ENCODE measurements at regions not wholly inside any gene's neighbourhood (a gene's known extent, or its start where the extent isn't known, plus 50 kb on each side); places are given as distances from the start of the nearest gene placed in this dataset.

DNA sequence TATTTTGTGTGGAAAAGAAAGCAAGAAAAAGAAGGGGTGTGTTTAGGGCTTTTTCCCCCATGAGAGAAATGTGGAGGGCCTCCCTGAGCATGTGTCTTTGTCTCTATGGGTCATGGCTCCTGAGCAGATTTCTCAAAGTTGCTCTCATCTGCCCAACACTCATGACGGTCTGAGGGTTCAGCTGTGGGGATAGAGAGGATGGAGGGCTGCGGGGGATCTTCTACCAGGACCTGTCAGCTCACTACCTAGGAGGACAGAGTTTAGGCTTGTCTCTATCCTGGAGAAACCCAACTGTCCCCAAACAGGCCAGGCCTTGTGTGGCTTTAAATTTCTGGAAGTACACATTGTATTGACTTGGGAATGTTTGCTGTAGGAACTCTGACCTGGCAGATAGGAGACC is 342.2 kb downstream of the MYCN start:
- Histone ChIP-seq H2AFZ (ENCODE audit: low read depth, low read length) (no peak overlapping the region), H3K27me3 (ENCODE audit: insufficient read depth, low read length) (no peaks in the 10 kb centered on the region), H3K9me3 (ENCODE audit: low read length) (no peaks in the 10 kb centered on the region), H3K4me3 (ENCODE audit: low read length) (no peak overlapping the region), H3K36me3 (ENCODE audit: insufficient read depth, low read length) (no peaks in the 10 kb centered on the region), H3K4me1 (ENCODE audit: insufficient read depth, low read length) (peaks cover 7% of the 10 kb centered on the region)

- Histone ChIP-seq H3K27me3 (ENCODE audit: insufficient read depth, low read length) (no peaks in the 10 kb centered on the region), H3K9me3 (ENCODE audit: low read length) (no peaks in the 10 kb centered on the region), H3K4me1 (ENCODE audit: insufficient read depth, low read length) (peaks cover 12% of the 10 kb centered on the region), H2AFZ (ENCODE audit: low read depth, low read length) (no peak overlapping the region), H3K4me3 (ENCODE audit: low read length) (no peak overlapping the region), H3K36me3 (ENCODE audit: insufficient read depth, low read length) (no peaks in the 10 kb centered on the region)
These were observed 341.3 kb downstream of the MYCN start for GRCh38 chr2:16281451-16282335.

DNA sequence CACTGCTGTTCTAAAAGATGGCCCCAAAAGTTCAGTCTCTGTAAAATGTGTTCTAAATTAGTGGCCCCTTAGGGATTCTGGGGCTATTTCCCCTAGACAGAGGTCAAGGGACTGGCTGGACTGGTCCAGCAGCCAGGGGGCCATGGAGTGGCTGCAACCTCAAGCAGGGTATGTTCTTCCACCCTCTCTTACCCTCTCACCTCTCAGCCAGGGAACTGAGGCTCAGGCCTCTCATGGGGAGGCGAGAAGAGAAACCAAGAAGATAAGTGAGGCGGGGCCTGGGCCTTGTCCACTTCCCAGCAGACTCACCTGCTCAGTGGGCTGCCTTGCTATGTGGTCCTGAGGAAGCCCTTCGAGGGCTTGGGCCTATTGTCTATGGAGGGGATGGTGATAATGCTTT is 339.7 kb downstream of the MYCN start:
- H3K36me3 ChIP-seq (ENCODE audit: insufficient read depth, low read length): no peaks in the 10 kb centered on the region
- no peak overlapping the region for H2AFZ ChIP-seq (ENCODE audit: low read depth, low read length)
- peaks cover 12% of the 10 kb centered on the region for H3K4me1 ChIP-seq (ENCODE audit: insufficient read depth, low read length)
- no peaks in the 10 kb centered on the region for H3K27me3 ChIP-seq (ENCODE audit: insufficient read depth, low read length)
- no peak overlapping the region for H3K4me3 ChIP-seq (ENCODE audit: low read length)
- H3K9me3 ChIP-seq (ENCODE audit: low read length): no peaks in the 10 kb centered on the region

DNA sequence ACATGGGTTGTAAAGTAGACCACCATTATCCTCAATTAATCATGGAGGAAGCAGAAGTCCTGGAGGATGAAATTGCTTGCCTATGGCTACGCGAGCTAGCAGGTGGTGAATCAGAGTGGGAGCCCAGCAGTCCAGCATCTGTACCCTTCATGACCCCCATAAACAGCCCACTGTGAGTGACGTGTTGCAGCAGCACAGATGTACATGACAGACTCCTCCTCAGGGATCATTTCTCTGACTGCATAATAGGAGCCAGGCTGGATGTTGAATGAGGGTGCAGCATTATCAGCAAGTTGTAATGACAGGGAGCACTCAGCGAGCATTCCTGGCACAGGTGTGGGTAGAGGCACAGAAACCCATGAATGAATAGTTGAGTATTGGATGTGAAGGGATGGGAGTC is 339.3 kb downstream of the MYCN start:
- Histone ChIP-seq H2AFZ (ENCODE audit: low read depth, low read length) (no peak overlapping the region), H3K36me3 (ENCODE audit: insufficient read depth, low read length) (no peaks in the 10 kb centered on the region), H3K4me3 (ENCODE audit: low read length) (no peak overlapping the region), H3K27me3 (ENCODE audit: insufficient read depth, low read length) (no peaks in the 10 kb centered on the region), H3K9me3 (ENCODE audit: low read length) (no peaks in the 10 kb centered on the region), H3K4me1 (ENCODE audit: insufficient read depth, low read length) (peaks cover 12% of the 10 kb centered on the region)

- Histone ChIP-seq H3K27me3 (ENCODE audit: insufficient read depth, low read length) (no peaks in the 10 kb centered on the region), H2AFZ (ENCODE audit: low read depth, low read length) (no peak overlapping the region), H3K9me3 (ENCODE audit: low read length) (no peaks in the 10 kb centered on the region), H3K4me1 (ENCODE audit: insufficient read depth, low read length) (peaks cover 12% of the 10 kb centered on the region), H3K36me3 (ENCODE audit: insufficient read depth, low read length) (no peaks in the 10 kb centered on the region), H3K4me3 (ENCODE audit: low read length) (no peak overlapping the region)
These were observed 338.8 kb downstream of the MYCN start for GRCh38 chr2:16279201-16279570.

DNA sequence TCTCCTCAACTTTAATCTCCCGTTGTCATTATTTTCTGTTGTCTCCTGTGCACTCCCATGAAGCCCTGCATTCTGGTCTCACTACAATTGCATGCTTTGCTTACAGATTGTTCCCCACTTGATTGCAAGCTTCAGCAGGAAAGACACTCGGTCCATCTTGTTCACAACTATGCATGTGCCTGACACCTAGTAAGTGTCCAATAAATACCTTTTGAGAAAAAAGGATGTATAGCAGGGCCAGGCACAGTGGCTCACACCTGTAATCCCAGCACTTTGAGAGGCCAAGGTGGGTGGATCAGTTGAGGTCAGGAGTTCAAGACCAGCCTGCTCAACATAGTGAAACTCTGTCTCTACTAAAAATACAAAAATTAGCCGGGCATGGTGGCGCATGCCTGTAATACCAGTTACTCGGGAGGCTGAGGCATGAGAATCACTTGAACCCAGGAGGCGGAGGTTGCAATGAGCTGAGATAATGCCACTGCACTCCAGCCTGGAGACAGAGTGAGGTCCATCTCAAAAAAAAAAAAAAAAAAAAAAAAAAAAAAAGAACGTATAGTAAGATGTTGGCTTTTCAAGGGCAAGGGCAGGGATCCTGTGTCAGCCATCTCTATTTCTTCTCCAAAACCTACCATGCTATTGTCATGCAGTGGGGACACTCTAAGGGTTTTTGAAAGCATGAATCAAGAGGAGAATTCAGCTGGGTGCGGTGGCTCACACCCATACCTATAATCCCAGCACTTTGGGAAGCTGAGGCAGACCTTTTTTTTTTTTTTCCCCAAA is 338.3 kb downstream of the MYCN start:
- Histone ChIP-seq H3K36me3 (ENCODE audit: insufficient read depth, low read length) (no peaks in the 10 kb centered on the region), H3K27me3 (ENCODE audit: insufficient read depth, low read length) (no peaks in the 10 kb centered on the region), H3K9me3 (ENCODE audit: low read length) (no peaks in the 10 kb centered on the region), H2AFZ (ENCODE audit: low read depth, low read length) (no peak overlapping the region), H3K4me3 (ENCODE audit: low read length) (no peak overlapping the region), H3K4me1 (ENCODE audit: insufficient read depth, low read length) (peaks cover 12% of the 10 kb centered on the region)

DNA sequence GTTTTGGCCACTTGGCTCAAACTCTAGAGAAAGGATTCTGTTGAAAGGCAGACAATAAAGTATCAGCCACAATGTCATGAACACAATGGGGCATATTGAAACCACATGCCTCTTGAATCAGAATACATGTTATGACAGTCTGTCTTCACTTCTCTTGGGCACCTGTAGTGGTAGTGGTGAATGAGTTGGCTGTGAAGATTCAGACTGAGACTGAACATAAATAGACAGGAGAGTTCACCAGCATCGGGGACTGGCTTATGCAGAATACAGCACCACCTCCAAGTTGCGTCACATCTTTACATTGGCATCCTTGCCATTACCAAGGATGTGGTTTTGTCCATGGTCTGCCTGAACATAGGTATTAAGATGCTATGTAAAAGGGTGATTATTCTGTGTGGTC is 336.8 kb downstream of the MYCN start:
- Histone ChIP-seq H3K4me1 (ENCODE audit: insufficient read depth, low read length) (peaks cover 7% of the 10 kb centered on the region), H3K4me3 (ENCODE audit: low read length) (no peak overlapping the region), H3K9me3 (ENCODE audit: low read length) (no peaks in the 10 kb centered on the region), H2AFZ (ENCODE audit: low read depth, low read length) (no peak overlapping the region), H3K27me3 (ENCODE audit: insufficient read depth, low read length) (no peaks in the 10 kb centered on the region), H3K36me3 (ENCODE audit: insufficient read depth, low read length) (no peaks in the 10 kb centered on the region)

DNA sequence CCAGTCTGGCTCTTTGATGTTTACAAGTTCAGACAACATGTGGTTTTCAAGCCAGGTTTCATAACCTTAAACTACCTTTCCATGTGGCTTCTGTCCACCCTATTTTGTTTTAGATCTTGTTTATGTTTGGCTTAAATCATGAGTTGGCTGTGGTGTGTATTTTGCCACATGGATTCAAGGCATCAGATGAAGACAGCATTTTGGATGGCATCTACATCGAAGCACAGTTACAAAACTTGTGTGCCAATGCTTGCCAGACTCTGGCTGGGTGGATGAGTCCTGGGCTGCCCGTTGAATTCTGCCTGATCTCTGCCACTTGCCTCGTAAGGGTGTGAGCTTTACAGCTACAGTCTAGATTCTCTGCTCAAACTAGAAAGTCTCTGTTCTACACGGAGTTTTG is 335.3 kb downstream of the MYCN start:
- H3K4me1 ChIP-seq (ENCODE audit: insufficient read depth, low read length): peaks cover 5% of the 10 kb centered on the region
- no peaks in the 10 kb centered on the region for H3K36me3 ChIP-seq (ENCODE audit: insufficient read depth, low read length)
- H2AFZ ChIP-seq (ENCODE audit: low read depth, low read length): no peak overlapping the region
- H3K4me3 ChIP-seq (ENCODE audit: low read length): no peak overlapping the region
- no peaks in the 10 kb centered on the region for H3K9me3 ChIP-seq (ENCODE audit: low read length)
- no peaks in the 10 kb centered on the region for H3K27me3 ChIP-seq (ENCODE audit: insufficient read depth, low read length)

DNA sequence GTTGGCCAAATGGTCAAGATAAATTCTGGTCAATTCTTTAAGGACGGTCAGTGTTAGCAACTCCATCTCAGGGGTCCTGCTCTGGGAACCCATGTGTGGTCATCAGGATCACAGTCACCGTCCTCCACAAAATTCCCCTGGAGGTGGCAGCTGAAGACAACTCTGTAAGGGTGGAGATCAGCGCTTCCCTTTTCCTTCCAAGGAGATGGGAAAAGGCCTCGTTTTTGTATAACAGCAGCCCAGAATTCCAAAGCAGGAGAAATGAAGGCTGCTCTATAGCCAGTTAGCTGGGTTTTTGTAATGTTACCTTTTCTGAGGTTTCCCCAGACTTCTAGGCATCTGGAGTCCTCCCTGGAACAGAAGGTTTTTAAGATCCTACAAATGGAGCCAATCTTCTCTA is 334.8 kb downstream of the MYCN start:
- H3K4me1 ChIP-seq (ENCODE audit: insufficient read depth, low read length): peaks cover 5% of the 10 kb centered on the region
- no peak overlapping the region for H2AFZ ChIP-seq (ENCODE audit: low read depth, low read length)
- no peak overlapping the region for H3K4me3 ChIP-seq (ENCODE audit: low read length)
- no peaks in the 10 kb centered on the region for H3K27me3 ChIP-seq (ENCODE audit: insufficient read depth, low read length)
- H3K9me3 ChIP-seq (ENCODE audit: low read length): no peaks in the 10 kb centered on the region
- no peaks in the 10 kb centered on the region for H3K36me3 ChIP-seq (ENCODE audit: insufficient read depth, low read length)

DNA sequence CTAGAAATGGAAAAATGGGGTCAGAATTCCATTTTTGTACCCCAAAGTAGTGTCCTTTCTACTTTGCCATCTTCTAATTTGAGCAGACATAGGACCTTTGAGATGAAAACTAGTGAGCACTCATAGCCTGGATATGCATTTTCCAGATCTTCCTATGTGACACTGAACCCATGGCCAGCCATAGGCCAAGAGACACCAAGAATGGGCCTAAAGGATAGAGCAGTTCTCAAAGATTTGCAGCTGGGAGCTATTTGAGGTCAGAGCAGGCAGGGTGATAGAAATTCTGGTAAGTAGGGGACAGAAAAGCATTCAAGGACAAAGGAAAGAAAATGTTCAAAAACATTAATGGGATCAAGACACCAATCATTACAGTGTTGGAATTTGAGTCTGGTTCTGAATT is 332.8 kb downstream of the MYCN start:
- Histone ChIP-seq H3K9me3 (ENCODE audit: low read length) (no peaks in the 10 kb centered on the region), H3K27me3 (ENCODE audit: insufficient read depth, low read length) (no peaks in the 10 kb centered on the region), H2AFZ (ENCODE audit: low read depth, low read length) (no peak overlapping the region), H3K36me3 (ENCODE audit: insufficient read depth, low read length) (no peaks in the 10 kb centered on the region), H3K4me1 (ENCODE audit: insufficient read depth, low read length) (peaks cover 5% of the 10 kb centered on the region), H3K4me3 (ENCODE audit: low read length) (no peak overlapping the region)

DNA sequence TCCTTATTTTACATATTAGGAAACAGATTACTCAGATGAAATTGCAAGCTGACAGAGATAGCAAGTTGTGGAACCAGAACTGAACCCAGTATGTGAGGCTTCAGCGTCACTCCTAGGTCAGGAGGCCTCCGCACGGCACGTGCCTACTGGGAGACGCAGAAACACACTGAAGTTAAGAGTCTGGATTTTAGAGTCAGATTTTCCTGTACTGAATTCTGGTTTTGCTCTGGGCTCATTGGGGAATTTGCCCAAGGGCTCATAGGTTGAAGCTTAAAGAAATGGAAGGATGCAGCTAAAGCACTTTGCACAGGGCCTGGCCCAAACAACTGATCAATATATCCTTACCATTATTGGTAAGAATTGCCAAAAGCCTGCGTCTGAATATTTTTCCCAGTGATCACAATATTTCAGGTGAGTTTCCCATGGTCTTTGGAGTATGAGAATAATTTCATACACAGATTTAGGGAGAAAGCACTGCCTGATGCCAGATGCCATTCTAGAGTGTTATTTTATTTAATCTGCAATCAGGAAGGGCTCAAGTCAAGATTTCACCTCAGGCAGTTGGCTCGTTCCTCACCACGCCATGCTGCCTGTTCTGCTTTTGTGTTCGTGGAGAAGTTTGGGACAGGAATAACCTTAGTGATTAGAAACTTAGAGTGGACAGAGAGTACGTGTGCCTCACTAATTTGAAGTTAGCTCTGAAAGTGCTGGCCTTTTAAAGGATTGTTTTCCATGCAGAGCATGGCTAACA is 331.9 kb downstream of the MYCN start:
- Histone ChIP-seq H2AFZ (ENCODE audit: low read depth, low read length) (no peak overlapping the region), H3K9me3 (ENCODE audit: low read length) (no peaks in the 10 kb centered on the region), H3K4me1 (ENCODE audit: insufficient read depth, low read length) (peaks cover 4% of the 10 kb centered on the region), H3K36me3 (ENCODE audit: insufficient read depth, low read length) (no peaks in the 10 kb centered on the region), H3K4me3 (ENCODE audit: low read length) (no peak overlapping the region), H3K27me3 (ENCODE audit: insufficient read depth, low read length) (no peaks in the 10 kb centered on the region)

DNA sequence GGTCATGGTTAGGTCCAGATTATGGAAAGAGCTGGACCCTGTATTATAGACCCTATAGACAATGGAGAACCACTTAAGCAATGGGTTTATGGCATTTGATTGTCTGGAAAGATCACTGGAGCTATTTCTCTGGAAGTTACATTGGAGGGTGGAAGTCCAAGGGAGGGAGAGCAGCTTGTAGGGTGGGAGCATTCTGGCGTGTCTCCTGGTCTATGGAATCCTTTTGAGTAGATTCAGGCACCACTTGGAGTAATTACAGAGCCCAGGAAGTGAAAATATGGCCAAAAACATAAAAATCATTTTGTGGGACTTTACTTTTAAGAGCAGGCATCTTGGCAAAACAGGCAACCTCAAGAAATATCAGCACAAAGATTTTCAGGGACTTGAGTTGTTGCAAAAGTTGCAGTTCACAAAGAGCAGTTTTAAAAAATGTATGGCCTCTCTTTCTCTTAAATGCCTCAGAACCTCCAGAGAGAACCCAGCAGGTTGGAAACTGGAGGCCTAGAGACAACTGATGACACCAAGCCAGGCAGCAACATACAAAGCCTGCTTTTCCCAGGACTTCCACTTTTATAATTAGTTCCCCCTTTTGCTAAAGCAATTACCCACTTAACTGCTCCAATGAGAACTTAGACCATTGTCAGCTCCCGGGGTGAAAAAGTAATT is 331.0 kb downstream of the MYCN start:
- no peaks in the 10 kb centered on the region for H3K36me3 ChIP-seq (ENCODE audit: insufficient read depth, low read length)
- no peaks in the 10 kb centered on the region for H3K27me3 ChIP-seq (ENCODE audit: insufficient read depth, low read length)
- no peaks in the 10 kb centered on the region for H3K9me3 ChIP-seq (ENCODE audit: low read length)
- no peak overlapping the region for H3K4me3 ChIP-seq (ENCODE audit: low read length)
- no peaks in the 10 kb centered on the region for H3K4me1 ChIP-seq (ENCODE audit: insufficient read depth, low read length)
- H2AFZ ChIP-seq (ENCODE audit: low read depth, low read length): no peak overlapping the region

- Histone ChIP-seq H3K36me3 (ENCODE audit: insufficient read depth, low read length) (no peaks in the 10 kb centered on the region), H3K4me1 (ENCODE audit: insufficient read depth, low read length) (no peaks in the 10 kb centered on the region), H3K9me3 (ENCODE audit: low read length) (no peaks in the 10 kb centered on the region), H3K4me3 (ENCODE audit: low read length) (no peak overlapping the region), H3K27me3 (ENCODE audit: insufficient read depth, low read length) (no peaks in the 10 kb centered on the region), H2AFZ (ENCODE audit: low read depth, low read length) (no peak overlapping the region)
These were observed 330.1 kb downstream of the MYCN start for GRCh38 chr2:16270441-16270840.

Measured in neuron (in vitro differentiated cells).